GM21367 (cell line): ENCODE measurements at regions not wholly inside any gene's neighbourhood (a gene's known extent, or its start where the extent isn't known, plus 50 kb on each side); places are given as distances from the start of the nearest gene placed in this dataset.
"Not testable (repeated sequence)": the region's sequence is repeated elsewhere in the genome, so short reads cannot be mapped to it uniquely, and the experiment has no call there.

ENCODE experiments used
- ATAC-seq: cut with Tn5 transposase; IDR thresholded peaks from one replicate; pipeline ENCODE4 v1.9.1; 2021; ENCODE audit not compliant: unreplicated experiment

DNA sequence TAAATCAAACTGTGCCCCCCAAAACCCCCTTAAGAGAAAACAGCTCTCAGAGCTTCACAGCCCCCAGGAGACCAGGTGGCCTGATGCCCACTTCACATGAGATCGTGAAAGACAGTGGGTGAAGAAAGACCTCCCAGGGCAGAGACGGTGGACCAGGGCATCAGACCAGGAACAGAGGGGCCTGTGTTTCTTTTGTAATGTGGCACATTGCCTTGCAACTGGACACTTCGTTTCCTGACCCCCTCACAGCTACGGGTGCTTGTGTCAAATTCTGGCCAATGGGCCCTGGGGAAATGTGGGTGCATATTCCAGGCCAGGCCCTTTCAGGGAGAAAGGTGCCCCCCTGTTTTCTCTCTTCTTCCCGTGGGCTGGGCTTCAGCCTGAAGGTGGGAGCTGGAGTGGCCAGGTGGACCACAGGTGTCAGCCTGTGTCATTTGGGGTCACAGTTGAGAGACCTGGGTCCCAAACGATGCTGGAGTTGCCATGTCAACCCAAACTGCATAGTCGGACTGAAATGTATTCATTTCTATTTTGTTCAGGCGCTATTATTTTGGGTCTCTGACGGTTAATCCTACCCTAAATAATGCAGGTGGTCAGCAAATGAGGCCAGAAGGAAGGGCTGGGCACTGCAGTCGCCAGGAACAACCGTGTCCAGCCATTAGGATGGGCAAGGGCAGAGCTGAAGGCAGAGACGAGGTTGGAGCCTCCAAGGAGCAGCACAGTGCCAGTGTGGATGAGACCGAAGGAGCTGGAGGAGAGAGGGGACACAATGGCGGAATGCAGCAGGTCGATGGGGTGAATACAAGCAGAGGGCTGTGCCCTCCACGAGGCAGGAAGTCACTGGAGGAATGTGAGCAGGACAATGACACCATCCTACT is 338.2 kb downstream of the EIPR1 start:
- no peak for ATAC-seq

DNA sequence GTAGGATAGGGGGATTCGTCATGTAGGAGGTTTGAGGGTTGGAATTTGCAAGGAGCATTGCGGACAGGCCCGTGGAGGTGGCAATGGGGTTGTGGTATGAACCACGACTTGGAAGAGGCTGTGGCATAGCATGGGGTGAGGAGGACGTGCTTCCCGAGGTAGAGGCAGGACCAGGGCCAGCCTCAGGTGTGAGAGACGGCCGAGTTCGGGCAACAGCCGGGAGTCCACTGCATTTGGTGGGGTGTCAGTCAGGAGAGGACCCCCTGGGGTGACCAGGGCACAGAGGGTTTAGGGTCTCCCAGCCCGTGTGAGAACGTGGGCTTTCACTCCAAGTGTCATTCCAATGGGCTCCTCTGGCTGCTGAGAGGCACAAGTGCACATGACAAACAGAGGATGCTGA is 339.0 kb downstream of the EIPR1 start:
- ATAC-seq, result no peak

DNA sequence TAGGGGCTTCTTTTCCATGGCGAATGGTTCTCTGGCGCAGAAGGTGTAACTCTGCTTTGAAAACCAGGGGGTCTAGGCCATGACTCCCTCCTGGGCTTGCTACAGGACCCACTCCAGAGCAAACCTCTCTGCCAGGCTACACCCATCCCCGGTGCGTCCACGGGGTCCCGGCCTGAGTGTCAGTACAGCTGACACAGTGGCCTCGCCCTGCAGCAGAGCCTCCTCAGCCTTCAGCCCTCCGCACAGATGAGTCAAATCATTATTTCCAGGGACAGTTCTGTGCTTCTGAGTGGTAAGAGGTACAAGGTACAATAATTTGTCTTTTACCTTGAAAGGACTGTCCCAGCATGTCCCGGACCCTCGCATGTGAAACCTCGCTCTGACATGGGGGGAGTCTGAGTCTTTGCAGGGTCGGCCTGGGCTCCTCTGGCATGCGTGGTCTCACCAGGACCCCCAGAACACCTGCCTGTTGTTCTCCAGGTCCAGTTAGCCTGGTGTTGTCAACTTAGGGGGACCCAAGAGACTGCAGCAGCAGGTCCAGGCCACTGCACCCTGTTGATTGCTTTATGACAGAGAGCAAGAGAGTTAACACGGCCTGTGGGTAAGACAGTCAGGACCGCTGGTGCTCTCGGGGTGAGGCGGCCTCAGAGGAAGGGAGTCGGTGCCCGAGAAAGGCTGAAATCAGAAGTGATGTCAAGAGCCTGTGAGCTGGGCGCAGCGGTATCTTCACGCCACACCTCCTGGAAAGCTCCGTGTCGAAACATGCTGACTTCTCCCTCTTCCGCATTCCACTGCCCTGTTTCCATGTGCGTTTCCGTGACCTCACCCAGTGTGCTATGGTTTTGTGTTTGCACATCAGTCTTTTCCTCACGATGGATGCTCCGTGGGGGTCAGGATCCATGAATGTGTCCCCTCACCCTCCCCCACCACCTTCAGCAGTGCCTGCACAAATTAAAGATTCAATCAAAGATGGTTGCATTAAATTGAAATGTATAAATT is 340.1 kb downstream of the EIPR1 start:
- no peak for ATAC-seq

DNA sequence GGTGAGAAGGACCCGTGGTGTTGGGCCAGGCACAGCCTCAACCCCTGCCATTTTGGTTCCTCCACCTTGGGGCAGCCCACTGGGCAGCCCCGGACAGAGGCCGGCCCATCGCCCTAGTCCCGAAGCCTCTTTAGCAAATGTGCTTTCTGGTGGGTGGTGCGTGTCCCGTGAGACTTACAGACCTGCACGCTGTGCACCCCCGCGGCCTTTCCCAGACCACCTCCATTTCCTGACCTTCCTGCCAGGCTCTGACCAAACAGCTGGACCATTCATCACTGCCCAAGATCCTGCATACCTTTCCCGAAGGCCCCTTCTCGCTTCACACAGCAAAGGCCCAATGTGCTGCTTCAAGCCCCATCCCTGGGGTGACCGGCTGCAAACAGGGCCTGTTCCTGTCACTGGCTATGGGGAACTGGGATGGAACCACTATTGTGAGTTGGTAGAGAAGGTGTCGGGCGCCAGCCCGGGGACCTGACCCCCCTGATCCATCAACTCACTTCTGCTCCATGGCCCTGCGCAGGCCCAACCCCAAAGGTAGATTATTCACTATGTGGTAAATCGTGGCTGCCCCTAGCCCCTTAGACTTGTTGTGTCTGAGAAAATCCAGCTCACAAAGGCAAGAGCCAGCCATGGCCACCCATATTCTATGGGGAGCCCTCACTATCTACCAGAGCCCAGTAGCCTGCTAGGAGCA is 341.0 kb downstream of the EIPR1 start:
- ATAC-seq, result no peak

DNA sequence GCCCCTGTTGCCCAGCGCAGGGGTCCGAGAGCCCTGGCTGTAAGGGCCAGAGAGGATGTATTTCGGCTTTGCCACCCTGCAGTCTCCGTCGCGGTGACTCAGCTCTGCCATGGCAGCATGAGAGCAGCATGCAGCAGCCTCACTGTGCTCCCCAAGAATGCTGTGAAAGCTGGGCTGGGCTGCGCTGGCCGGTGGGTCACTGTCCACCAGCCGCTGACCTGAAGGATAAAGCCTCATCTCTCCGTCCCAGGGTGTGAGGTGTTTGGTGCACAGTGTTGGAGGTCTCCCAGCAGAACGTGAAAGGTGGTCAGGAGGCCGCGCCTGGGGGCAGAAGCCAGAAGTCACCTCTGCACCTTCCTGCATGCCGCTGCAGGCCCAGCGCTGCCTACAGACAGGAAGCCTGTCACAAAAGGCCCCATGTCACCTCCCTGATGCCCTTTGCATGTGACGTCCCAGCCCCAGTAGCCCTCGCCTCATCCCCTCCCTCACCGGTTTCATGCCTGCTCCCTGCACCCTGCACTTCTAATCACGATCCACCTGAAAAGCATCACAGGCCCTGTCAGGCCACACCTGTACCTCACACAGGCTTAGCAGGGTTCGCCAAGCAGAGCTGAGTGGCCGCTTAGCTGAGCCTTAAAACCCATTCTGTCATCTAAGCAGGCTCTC is 342.1 kb downstream of the EIPR1 start:
- no peak for ATAC-seq

DNA sequence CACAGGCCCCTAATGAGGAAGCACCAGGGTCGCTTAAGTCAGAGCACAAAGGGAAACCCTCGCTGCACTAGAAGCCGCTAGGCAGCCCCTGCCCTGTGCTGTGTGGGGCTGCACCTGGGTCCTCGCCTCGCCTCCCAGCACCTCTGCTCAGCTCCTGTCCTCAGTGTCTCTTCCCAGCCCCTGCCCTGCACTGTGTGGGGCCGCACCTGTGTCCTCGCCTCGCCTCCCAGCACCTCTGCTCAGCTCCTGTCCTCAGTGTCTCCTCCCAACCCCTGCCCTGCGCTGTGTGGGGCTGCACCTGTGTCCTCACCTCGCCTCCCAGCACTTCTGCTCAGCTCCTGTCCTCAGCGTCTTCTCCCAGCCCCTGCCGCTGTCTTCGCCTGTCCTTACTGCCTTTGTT is 342.8 kb downstream of the EIPR1 start:
- ATAC-seq, result no peak

DNA sequence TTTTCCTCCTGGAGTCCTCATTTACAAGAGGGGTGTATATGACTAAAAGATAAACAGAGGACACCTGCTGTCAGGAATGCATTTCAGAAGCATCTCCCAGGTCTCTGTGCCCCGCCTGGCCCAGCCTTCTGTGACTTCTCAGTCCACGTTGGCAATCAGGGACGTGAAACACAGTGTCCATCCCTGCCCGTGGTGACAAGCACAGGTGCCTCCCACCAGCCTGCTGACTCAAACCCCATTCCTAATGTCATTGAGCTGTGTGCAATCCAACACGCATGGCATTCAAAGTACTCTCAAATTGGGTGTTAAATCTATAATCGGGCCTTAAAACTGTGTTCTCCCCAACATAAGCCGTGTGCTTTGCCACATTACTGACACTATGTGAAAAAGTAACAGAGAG is 343.2 kb downstream of the EIPR1 start:
- no peak for ATAC-seq

DNA sequence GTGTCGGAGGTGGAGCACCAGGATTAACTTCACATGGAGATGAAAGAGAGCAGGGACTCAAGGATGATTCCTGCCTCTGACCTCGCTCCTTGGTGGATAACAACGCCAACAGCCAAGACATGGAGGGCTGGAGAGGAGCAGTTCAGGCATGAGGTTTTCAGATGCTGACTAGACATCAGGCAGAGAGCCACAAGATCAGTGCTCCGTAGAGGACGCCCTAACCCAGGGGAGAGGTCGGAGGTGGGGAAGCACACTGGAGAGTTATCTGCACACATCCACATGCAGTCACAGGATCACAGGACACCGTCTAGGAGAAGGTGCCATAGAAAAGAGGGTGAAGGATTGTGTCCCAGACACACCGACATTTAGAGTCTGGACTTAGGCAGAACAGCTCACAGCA is 344.3 kb downstream of the EIPR1 start:
- ATAC-seq, result no peak

DNA sequence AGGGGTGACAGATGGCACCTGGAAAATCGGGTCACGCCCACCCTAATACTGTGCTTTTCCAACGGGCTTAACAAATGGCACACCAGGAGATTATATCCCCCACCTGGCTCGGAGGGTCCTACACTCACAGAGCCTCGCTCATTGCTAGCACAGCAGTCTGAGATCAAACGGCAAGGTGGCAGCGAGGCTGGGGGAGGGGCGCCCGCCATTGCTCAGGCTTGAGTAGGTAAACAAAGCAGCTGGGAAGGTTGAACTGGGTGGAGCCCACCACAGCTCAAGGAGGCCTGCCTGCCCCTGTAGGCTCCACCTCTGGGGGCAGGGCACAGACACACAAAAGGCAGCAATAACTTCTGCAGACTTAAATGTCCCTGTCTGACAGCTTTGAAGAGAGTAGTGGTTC is 346.8 kb downstream of the EIPR1 start:
- not testable (repeated sequence) for ATAC-seq

DNA sequence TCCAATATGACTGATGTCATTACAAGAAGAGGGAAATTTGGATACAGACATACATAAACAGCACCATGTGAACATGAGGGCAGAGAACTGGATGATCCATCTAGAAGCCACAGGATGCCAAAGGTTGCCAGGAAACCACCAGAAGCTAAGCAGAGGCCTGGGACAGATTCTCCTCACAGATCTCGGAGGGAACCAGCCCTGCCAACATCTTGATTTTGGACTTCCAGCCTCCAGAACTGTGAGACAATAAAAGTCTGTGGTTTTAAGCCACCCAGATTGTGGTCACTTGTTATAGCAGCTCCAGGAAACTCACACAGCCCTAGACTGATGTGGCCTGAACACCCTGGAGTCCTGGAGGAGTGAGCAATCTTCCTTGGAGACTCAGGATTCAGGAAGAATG is 351.6 kb downstream of the EIPR1 start:
- ATAC-seq, result no peak

DNA sequence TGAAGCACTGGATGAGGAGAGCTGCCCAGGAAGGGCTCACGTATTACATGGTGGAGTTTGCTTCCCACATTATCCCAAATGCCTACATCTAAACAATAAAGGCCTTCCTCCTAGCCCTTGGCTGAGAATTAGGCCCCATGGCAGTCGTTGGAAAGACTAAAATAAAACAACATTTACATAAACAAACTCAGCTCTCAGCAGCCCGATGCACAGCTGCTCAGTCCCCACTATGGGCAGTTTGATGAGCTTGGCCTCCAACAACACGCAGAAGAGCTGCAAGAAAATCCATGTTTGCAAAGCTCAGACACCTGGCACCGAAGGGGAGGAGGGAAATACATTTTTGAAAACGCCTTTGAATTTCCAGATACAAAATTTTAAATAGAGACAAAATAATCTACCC is 352.4 kb downstream of the EIPR1 start:
- ATAC-seq, result no peak

DNA sequence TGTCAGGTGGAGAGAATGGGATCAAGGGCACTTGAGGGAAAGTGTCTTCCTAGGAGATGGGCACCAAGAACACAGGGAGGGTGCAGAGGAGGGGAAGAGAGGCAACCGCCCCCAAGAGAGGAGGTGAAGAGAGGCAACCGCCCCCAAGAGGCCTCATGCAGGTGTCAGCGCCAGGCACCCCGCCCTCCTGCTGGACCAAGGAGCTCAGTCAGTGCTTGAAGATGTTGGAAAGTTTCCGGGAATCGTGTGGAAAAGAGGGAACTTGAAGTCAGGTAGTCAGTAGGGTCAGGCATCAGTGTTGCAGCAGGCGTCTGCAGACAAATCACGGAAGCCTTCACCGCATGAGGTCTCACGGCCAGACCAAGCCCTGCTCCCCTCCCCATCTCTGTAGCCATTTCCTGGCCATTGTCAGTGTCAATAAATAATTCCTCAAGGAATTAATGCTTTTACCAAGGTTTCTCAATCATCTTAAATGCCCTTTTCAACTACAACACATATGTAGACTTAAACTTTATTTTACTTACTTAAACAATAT is 353.1 kb downstream of the EIPR1 start:
- ATAC-seq, result no peak

DNA sequence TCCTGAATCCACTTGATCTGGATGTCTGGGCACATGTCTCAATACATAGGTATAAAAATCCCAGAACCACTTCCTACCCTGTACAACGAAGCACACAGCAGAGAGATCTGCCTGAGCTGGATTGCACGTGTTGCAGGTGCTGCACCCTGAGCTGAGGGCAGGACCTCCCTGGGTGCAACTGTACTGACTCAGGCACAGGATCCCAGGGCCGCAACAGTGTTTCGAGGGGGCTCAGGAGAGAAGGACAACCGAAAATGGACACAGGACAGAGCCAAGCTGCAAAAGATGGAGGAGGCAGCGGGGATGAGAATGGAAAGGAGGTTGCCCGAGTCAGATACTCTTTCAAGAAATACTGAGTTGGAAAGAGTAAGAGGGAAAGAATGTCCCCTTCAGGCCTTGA is 354.1 kb downstream of the EIPR1 start:
- ATAC-seq, result no peak

DNA sequence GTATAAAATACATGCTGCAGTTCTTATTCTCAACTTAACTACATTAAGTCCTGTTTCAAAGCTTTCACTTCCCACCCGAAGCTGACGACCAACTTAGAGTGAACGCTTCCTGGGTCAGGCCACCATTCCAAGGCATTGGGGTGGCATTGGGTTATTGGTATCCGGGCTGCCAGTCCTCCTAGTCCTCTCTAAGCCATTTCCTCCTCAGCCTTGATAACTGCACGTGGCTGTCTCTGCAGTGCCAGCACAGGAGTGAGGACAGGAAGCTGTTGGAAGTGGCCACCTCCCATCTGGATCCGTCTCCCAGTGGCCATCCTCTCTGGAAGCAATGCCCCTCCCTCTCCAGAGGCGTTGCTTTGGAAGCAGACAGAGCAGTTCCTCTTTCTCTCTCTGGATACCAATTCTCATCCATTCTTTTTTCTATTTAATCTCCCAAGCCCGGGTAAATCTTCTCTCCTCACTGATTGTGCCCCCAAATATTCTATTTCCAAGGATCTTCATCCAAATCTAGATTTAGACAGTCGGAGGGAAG is 354.7 kb downstream of the EIPR1 start:
- ATAC-seq, result no peak

DNA sequence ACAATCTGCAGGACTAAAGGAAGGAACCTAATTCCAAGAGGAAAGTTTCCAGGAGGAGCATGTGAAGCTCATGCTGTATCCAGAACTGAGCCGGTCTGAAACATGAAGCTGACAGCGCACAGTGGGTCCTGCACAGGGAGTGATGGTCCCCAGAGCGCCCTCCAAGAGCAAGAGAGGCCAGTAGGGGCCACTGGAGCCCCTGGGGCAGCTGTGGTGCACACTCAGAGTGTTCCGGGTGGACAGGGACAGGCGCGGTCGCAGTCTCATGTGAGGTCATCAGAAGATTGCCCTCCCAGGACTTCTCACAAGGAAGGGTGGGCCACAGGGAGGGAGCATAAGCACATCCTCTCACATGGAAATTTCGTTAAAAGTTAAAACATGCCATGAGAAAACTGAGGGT is 355.9 kb downstream of the EIPR1 start:
- ATAC-seq, result no peak

DNA sequence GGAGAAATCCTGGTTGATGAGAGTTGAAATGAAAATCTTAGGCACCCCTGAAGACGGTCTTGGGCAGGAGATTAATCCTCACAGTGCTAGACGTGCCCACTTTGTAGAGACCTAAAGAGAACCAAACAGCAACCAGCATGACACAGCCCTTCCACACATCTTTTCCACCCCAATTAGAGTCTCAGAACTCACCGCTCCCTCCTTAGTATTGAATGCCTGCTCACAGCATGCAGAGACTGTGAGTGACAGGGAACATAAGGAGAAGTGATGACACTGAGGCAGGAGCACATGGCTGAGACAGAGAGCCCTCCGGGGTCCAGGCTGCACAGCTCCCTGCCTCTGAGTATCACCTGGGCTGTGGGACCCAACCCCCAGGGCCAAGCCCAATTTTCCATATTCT is 367.6 kb downstream of the EIPR1 start:
- no peak for ATAC-seq

DNA sequence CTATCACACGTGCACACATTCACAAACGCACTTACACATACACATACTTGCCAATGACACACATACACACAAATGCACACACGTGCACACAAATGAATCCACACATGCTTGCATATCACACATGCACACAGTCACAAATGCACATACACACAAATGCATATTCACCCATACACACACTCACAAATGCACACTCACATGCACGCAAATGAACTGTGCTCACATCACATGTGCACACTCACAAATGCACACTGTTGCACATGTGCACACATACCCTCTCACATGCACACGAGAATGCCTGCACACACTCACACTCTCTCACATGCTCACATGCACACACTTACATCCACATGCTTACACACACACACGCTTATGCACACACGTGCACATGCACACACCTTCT is 368.1 kb downstream of the EIPR1 start:
- no peak for ATAC-seq

DNA sequence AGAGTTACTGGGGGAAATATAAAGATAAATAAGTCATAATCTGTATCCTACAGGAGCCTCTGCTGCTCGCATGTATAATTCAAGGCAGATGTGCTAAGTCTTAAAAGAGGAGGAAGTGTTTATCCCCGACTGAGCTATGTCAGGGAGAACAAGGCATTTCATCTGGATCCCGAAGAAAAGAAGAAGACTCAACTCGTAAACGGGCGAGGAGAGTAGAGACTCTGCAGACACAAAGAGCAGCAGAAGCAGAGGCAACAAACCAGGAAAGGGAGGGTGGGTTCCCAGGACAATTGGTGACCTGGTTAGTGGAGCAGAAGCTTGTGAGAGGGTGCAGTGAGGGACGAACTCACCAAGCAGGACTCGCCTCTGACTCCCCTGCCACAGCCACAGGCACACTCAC is 368.6 kb downstream of the EIPR1 start:
- no peak for ATAC-seq

DNA sequence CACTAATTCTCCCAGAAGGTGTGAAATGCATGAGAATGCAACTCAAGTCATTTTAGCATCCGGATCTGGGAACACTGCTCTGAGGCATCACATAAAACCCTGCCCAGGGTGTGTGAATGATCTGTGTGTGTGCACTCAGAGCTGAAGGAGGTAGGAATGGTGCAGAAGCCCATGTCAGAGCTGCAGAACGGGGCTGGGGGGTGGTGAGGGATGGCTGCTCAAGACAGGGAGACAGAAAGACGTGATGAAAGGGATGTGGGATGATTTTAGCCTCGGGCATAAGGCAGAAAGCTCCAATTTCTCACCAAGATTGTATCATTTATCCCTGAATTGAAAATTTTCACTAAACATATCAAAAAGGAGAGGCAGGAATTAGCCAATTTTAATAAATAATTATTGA is 369.1 kb downstream of the EIPR1 start:
- ATAC-seq, result no peak

DNA sequence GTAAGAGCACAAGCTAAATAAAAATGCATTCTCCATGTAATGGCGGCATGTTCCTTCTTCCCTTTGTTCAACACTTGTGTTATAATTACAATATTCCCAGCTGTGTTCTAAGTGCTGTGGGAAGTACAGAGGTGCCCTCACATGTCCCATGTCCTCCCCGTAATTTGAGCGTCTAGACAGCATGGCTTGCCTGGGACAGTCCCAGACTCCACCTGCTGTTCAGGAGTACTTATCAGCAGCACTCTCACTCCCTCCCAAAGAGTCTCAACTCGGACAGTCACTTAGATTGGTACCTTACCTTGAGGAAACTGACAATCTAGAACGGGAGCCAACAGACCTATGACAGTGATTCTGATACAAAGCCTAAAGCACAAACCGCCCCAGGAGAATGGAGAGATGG is 370.5 kb downstream of the EIPR1 start:
- no peak for ATAC-seq
